GM12873 (cell line): ENCODE measurements at regions not wholly inside any gene's neighbourhood (a gene's known extent, or its start where the extent isn't known, plus 50 kb on each side); places are given as distances from the start of the nearest gene placed in this dataset.

Experiments
- CTCF ChIP-seq: IDR thresholded peaks from 2 replicates; pipeline ENCODE4 v1.5.1; 2012; ENCODE audit warnings: low read depth, mild to moderate bottlenecking, moderate library complexity, low read length, control low read depth; ENCODE audit not compliant: insufficient read depth; ENCODE audit errors: missing control alignments

DNA sequence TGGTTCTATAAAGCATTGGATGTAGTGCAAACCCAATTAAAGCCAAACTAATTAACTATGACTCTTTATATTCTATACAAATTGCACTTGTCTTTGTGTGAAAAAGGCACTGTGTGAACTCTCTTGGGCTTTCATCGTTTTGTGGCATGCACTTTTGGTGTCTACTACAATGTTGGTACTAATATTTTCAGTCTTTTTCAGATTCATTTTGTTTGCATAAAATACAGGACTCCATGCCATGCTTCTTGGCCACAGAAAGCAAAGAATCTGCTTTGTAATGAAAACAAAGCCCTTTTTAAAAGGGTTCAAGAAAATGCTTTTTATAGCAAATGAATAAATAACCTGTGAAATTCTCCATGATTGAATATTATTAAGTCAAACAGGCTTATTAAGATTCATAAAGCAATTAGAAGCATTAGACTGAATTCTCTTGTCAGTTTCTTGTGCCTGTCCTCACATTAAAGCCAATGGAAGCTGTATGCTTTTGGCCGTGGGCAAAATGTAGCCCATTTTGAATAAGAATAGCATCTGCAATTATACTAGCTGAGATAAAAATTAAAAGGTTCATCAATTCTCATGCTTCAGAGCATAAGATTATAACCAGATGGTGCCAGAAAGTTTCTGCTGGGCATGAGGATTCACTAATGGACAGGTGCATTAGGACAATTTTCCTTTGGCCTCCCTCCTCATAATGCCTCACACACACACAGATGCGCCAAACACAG, 1665.2 kb downstream of the SUCLG1 start:
- TF ChIP-seq CTCF = no peak

DNA sequence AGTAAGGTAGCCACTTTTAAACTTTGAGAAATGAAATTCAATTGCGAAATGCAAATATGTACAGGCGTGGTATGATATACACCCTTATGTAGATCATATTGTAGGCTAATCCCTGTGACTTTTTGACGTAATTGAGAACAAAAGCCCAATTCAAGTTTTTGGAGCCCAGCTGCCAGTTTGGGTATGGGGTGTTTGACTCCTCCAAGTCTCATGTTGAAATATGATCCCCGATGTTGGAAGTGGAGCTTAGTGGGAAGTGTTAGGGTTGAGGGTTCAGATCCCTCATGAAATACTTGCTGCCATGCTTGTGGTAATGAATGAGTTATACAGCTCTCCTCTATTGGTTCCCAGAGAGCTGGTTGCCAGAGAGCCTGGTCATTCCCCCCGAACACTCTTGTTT, 1666.8 kb downstream of the SUCLG1 start:
- TF ChIP-seq CTCF = no peak

- TF ChIP-seq CTCF = no peak
These were observed 1668.7 kb downstream of the SUCLG1 start for GRCh38 chr2:82790206-82791021.

- no peak for TF ChIP-seq CTCF
These were observed 1669.3 kb downstream of the SUCLG1 start for GRCh38 chr2:82789851-82790205.

DNA sequence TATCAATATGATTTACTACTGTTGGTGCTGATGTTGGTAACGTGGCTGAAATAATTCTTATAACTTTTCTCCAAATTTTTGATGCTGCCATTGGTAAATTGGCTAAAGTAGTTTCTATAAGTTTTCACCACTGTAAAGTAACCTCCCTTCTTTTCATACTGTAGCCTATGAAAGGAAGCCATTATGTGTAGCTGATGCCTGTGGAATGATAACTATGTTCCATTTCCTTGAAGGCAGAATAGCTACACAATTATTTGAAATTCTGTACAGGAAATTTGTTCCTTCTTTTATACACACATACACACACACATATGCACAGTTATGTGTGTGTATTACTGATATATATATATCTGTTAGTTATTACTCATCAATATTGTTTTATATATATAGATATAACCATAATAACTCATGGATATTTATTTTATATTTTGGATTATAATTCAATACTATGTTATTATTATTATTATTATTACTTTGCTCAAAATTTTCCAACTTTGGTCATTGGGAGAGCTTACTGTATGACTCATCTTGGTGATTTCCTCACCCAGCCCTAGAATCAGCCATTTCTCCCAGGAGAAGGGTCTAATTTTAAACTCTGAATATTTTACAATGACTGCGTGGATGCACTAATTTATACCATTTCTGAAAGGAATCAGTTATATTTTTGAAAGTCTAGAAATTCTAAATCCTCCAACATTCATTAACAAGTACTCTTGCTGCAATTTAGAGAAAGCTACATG, 1677.7 kb downstream of the SUCLG1 start:
- TF ChIP-seq CTCF = no peak

- TF ChIP-seq CTCF = no peak
These were observed 1679.0 kb downstream of the SUCLG1 start for GRCh38 chr2:82780050-82780449.

GRCh38 chr2:82752396-82752795, 1706.7 kb downstream of the SUCLG1 start:
- TF ChIP-seq CTCF = no peak
